NT2/D1 (cell line): ENCODE measurements at regions not wholly inside any gene's neighbourhood (a gene's known extent, or its start where the extent isn't known, plus 50 kb on each side); places are given as distances from the start of the nearest gene placed in this dataset.

ENCODE experiments used
- SUZ12 ChIP-seq: IDR thresholded peaks from 2 replicates; pipeline ENCODE4 v1.6.1; 2011; ENCODE audit not compliant: insufficient read length, insufficient read depth; ENCODE audit errors: extremely low read depth
- YY1 ChIP-seq: IDR thresholded peaks from 2 replicates; pipeline ENCODE4 v1.6.1; 2011; ENCODE audit not compliant: insufficient read length, insufficient read depth

GRCh38 chr9:21590058-21590996 is 108.2 kb upstream of the IFNE start:
- TF ChIP-seq YY1 (no peak), SUZ12 (no peak)
